GM19455 (cell line): ENCODE measurements at regions not wholly inside any gene's neighbourhood (a gene's known extent, or its start where the extent isn't known, plus 50 kb on each side); places are given as distances from the start of the nearest gene placed in this dataset.
"Not testable (repeated sequence)": the region's sequence is repeated elsewhere in the genome, so short reads cannot be mapped to it uniquely, and the experiment has no call there.

Experiments
- ATAC-seq: cut with Tn5 transposase; IDR thresholded peaks from one replicate; pipeline ENCODE4 v1.9.1; 2021; ENCODE audit not compliant: unreplicated experiment

- peak; percentile 78 for ATAC-seq
Observed at GRCh38 chr16:79845033-79845733, 244.6 kb upstream of the MAF start.

DNA sequence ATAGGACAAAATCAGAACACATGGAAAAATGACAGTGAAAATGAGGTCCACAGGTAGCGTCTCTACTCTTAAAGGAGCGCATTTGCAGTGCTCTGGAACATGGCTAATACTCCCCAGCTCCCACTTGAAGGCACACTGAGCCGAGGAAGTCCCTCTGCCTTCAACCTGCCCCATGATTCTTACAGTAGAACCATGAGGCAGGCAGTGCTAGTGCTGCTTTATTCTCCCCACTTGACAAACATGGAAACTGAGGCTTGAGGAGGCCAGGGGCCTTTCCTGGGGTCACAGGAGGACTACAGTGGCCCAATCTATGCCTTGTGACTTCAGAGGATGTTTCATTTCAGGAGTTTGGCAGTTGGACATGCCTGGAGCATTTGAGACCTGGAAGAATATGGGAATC, 244.1 kb upstream of the MAF start:
- ATAC-seq: no peak

GRCh38 chr16:79843631-79844043, 243.1 kb upstream of the MAF start:
- no peak for ATAC-seq

GRCh38 chr16:79843145-79843544, 242.6 kb upstream of the MAF start:
- ATAC-seq: no peak

DNA sequence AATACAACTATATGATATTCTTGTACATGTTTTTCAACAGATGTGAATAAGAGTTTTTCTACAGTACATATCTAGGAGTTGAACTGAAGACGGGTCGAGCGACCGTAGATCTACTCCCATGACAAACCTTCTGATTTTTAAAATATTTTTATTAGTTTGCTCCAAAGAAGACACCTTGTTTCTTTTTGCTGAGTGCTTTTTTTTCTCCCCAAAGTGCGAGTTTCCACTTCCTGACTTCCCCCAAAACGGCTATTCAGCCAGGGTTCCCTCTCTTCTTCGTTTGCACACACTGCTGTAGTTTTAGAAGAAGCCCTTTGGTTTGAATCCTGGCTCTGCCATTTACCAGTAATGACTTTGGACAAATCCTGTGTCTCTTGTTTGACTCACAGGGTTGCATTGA, 241.7 kb upstream of the MAF start:
- ATAC-seq: no peak

DNA sequence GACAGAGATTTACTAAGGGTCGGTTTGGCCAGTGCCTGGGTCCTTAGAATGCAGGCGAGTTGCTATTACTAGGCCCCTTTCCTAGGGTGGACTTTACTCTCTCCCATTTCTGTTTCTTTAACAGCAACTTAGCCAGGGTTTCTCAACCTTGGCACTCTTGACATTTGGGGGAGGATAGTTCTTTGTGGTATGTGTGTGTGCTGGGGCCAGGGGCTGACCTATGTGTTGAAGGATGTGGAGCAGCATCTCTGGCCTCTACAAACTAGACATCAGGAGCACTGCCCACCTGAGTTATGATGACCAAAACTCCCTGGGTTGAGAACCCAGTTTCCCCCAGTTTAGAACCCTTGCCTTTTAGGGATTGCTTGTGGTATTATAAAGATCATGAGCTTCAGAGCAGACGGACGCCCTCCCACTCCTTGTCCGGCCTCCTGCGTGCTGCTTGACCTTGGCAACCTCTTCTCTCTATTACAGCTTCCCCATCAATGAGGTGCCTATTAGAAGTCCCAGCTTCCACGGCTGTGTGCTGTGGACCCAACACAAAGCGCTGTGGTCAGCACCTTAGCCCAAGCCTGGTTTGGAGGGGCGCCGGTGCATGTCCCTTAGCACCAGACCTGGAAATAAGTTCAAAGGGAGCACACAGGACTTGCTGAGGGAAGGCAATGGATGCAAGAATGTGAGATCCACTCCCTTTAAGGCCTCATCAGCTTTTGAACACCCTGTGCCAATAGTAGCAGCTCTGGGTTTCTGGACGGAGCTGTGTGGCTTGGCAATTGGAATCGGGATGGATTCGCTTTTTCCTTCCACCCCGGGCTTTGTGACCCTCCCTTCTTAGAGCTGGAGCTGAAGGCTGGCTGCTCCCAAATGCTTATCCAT, 239.2 kb upstream of the MAF start:
- no peak for ATAC-seq

GRCh38 chr16:79838496-79839259, 238.1 kb upstream of the MAF start:
- no peak for ATAC-seq

GRCh38 chr16:79836144-79836543, 235.6 kb upstream of the MAF start:
- no peak for ATAC-seq

- ATAC-seq: no peak
Observed at GRCh38 chr16:79835194-79835593, 234.7 kb upstream of the MAF start.

DNA sequence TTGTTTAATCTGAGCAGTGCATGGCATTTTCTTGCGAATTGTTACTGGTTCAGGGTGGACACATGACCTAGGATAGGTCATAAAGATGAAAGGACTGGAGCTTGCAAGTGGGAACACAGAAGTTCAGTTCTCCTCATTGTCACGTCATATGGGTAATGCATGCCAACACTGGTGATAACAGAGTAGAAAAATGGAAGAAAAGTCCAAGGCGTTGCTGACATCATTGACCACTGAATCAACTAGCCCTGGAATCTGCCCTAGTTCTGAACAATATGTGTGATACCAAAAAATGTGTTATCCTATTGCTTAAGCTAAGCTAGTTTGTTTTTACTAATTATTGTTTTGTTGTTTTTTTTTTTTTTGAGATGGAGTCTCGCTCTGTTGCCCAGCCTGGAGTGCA, 234.2 kb upstream of the MAF start:
- no peak for ATAC-seq

DNA sequence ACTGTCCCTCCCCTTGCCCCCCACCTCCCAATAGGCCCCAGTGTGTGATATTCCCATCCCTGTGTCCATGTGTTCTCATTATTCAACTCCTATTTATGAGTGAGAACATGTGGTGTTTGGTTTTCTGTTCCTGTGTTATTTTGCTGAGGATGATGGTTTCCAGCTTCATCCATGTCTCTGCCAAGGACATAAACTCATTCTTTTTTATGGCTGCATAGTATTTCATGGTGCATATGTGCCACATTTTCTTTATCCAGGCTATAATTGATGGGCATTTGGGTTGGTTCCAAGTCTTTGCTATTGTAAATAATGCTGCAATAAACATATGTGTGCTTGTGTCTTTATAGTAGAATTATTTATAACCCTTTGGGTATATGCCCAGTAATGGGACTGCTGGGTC, 233.5 kb upstream of the MAF start:
- not testable (repeated sequence) for ATAC-seq

DNA sequence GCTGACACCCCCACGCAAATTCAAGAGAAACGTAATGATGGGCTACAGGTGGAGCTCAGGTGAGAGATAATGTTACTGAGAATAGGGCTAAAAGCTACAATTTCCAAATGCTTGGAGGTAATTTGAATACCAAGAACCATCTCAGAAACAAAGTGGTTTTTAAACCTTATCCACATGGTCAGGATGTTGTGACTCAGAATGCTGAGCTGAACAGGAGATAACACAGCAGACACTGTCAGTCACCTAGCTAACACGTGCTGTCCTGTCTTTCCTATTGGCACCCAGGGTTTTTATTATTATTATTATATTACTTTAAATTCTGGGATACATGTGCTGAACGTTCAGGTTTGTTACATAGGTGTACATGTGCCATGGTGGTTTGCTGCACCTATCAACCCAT, 233.0 kb upstream of the MAF start:
- ATAC-seq: no peak

DNA sequence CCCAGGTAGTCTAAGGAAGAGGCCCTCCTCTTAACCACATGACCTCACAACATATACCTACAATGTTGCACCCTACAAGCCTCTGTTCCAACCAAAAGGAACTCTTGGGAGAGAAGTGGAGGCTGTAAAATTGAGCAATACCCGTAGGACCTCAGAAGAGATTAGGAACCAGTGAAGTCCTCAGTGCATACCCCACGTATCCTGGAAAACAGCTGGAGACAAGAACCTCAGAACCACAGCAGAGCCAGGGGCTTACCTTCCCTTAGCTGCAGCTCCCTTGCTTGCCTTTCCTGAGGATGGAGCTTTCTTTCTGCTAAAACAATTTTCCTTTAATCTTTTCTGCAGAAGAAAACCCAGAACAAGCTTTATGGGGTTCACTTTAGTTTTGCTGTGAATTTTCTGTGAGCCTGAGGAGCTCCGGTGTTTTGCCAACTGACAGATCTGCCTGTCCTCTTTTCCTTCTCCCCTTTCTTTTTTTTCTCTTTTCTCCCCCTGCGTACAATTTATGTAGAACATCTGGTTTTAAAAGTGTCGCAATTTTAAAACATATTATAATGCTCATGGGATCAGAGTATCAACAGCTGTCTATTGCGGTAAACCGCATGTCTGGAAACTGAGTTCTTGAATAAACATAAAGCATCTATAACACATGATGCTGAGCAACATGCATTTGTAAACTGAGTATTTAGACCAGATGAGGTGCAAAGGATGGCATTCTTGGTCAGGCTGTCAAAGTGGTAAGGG, 226.4 kb upstream of the MAF start:
- ATAC-seq: no peak

- no peak for ATAC-seq
Observed at GRCh38 chr16:79825002-79825401, 224.5 kb upstream of the MAF start.

DNA sequence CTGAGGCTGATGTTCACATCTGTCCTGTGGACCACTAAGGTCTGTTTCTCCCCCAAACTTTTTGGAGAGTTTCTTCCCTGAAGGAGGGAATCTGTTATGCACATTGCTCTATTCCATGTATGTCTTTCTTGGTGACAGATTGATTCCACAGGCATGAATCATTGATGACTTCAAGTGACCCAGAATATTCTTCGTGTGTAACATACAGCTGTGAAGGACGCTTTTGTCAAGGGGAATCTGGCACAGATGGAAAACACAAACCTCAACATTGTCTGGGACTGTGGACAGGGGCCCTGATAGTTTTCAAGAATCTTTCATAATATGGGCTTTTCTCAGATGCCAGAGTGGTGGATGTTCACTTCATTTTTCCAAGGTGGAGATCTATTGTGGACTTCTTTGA, 223.1 kb upstream of the MAF start:
- ATAC-seq: no peak

GRCh38 chr16:79821911-79822310, 221.4 kb upstream of the MAF start:
- ATAC-seq: no peak

DNA sequence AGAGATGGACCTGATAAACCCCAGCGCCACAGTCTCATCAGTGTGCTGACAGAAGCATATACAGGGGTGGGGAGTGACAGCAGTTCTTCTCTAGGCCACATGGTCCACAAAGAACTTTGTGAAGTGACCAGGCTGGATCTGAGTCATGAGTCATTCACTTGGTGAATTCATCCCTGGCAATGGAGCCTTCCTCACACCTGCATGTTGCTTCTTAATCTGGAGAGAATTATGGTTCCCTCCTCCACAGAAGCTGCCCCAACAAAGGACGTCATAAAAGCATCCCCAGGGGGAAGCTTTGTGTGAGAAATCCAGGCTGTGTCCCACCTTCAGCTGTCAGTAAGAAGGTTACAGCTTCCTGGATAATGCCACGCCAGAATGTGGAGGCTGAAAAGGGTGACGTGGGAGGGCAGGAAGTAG, 215.6 kb upstream of the MAF start:
- ATAC-seq: no peak

DNA sequence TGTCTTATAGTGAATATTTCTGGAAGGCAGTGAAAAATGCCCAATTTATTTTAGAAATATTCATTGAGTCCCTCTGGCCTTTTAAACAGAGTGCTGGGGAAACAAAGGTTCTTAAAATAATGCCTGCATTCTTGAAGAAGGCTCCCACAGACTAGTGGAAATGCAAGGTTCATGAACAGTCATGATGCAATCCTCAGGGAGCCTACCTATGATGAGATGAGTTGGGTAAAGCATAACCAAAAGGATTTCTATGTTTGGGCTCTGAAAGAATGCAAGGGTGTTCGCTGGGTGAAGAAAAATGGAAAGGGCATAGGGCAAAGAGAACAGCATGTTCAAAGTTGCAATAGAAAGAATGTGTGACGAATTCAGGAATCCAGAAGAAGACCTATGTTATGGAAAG, 214.5 kb upstream of the MAF start:
- ATAC-seq: no peak

DNA sequence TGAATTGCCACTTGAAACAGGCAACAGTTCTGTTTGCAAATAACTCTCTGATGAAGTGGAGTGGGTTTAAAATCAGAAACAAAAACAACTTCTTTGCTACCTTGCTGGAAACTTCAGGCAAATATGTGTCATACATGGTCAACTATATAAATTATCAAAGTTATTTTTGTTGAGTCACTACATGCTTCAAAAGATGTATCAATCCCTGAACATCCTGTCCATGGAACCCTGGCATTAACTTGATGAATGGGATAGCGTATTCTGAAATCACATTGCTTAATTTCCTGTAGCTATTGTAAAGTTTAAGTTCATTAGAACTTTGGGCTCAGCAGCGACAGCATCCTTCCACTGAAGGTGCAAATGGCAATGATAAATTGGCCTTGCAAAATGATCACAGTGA, 213.6 kb upstream of the MAF start:
- no peak for ATAC-seq

DNA sequence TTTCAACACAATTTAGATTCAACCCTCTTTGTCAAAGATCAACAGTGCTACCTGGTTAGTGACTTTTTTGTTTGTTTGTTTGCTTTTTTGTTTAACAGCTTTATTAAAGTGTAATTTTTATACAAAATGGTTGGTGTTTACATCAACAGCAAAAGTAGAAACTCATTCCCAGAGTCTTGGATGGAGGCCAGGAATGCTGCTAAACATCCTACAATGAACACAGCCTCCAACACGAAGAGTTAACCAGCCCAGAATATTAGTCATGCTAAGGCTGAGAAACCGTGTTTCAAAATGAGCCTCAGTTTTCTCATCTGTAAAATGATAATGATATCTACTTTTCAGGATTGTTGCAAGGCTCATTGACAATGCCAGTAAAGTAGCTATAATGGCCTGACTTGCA, 211.0 kb upstream of the MAF start:
- no peak for ATAC-seq
